Endothelial cell of umbilical vein (primary cell): ENCODE measurements at regions not wholly inside any gene's neighbourhood (a gene's known extent, or its start where the extent isn't known, plus 50 kb on each side); places are given as distances from the start of the nearest gene placed in this dataset.

Experiments
- BruUV-seq: library from RNA; stranded (reverse); fragments of 400-500 nt; replicated peaks from 2 replicates; lab custom pipeline; 2021; lab: Mats Ljungman, UMichigan
- CTCF ChIA-PET: fragments of 300-600, 350-600 bp; sonication (Branson Sonifier 250); formaldehyde crosslinking; loops from one replicate; lab custom pipeline; 2021; ENCODE audit warnings: antibody characterized with exemption, inconsistent platforms; lab: Charles Lee
- POLR2A ChIA-PET: fragments of 300-600, 350-600 bp; sonication (Branson Sonifier 250); formaldehyde crosslinking; loops from one replicate; lab custom pipeline; 2021; ENCODE audit warnings: antibody characterized with exemption, inconsistent platforms; lab: Charles Lee
- DNase-seq: peaks from one replicate; pipeline ENCODE4 v3.0.0-alpha.2; 2011; ENCODE audit warnings: low read depth, low spot score
- FAIRE-seq: peaks from 2 replicates; lab custom pipeline; 2011; peaks lifted over from hg19 to GRCh38; lab: Jason Lieb, UNC
- H2AFZ ChIP-seq: 2 replicates; pipeline ENCODE4 v1.6.0; 2012; ENCODE audit warnings: low read depth, low read length, control low read depth, inconsistent platforms
- H3K27ac ChIP-seq: 2 replicates; pipeline ENCODE4 v1.5.1; 2011; ENCODE audit warnings: low read depth, mild to moderate bottlenecking, control low read depth, low read length, moderate library complexity; ENCODE audit not compliant: insufficient read depth
- H3K27me3 ChIP-seq, 2 experiments: 2 replicates each; pipeline versions ENCODE4 v1.6.0 to v1.6.1; 2011; ENCODE audit warnings: low read length in 2 of 2, mixed read lengths in 1 of 2; ENCODE audit not compliant: control insufficient read depth in 2 of 2, insufficient read depth in 2 of 2
- H3K36me3 ChIP-seq, 2 experiments: 2 replicates in 1 of 2; 3 replicates in 1 of 2; pipeline ENCODE4 v1.5.1; 2011; ENCODE audit warnings: low read length in 2 of 2, mild to moderate bottlenecking in 1 of 2, moderate library complexity in 1 of 2; ENCODE audit not compliant: control insufficient read depth in 2 of 2, insufficient read depth in 2 of 2; ENCODE audit errors: extremely low read depth in 1 of 2
- H3K4me1 ChIP-seq: 3 replicates; pipeline ENCODE4 v1.5.1; 2011; ENCODE audit warnings: mild to moderate bottlenecking, low read length; ENCODE audit not compliant: control insufficient read depth, insufficient read depth; ENCODE audit errors: extremely low read depth
- H3K4me2 ChIP-seq: 2 replicates; pipeline ENCODE4 v1.6.1; 2011; ENCODE audit warnings: low read length, control low read depth, mixed read lengths; ENCODE audit not compliant: insufficient read depth
- H3K4me3 ChIP-seq, 3 experiments: fragments of 200-600 bp in 1 of 3; sonication (generic), shearing (Covaris generic) in 1 of 3; replicated peaks in 1 of 3; 2 replicates each; pipeline ENCODE4 v1.5.1; 2011 to 2016; ENCODE audit warnings: control low read depth in 3 of 3, low read length in 3 of 3, mild to moderate bottlenecking in 2 of 3, inconsistent platforms in 1 of 3, low read depth in 1 of 3, moderate library complexity in 1 of 3; ENCODE audit not compliant: insufficient read depth in 1 of 3
- H3K79me2 ChIP-seq: 2 replicates; pipeline ENCODE4 v1.6.0; 2012; ENCODE audit warnings: low read length, inconsistent platforms; ENCODE audit not compliant: control insufficient read depth, insufficient read depth
- H3K9ac ChIP-seq: replicated peaks from 2 replicates; pipeline ENCODE3; 2011; ENCODE audit warnings: low read length, control low read depth; ENCODE audit not compliant: insufficient read depth; ENCODE audit errors: extremely low read depth
- H3K9me1 ChIP-seq: replicated peaks from 3 replicates; pipeline ENCODE4 v1.6.0; 2011; ENCODE audit warnings: mild to moderate bottlenecking, low read length; ENCODE audit not compliant: control insufficient read depth, insufficient read depth; ENCODE audit errors: extremely low read depth
- H3K9me3 ChIP-seq: replicated peaks from 2 replicates; pipeline ENCODE4 v1.5.1; 2012; ENCODE audit warnings: low read length, inconsistent platforms; ENCODE audit not compliant: control insufficient read depth, insufficient read depth
- H4K20me1 ChIP-seq: replicated peaks from 2 replicates; pipeline ENCODE3; 2011; ENCODE audit warnings: mild to moderate bottlenecking, low read length; ENCODE audit not compliant: control insufficient read depth, insufficient read depth; ENCODE audit errors: extremely low read depth
- EZH2 ChIP-seq: IDR thresholded peaks from 2 replicates; pipeline ENCODE4 v1.6.1; 2012; ENCODE audit warnings: borderline replicate concordance, low read depth, mild to moderate bottlenecking, moderate library complexity, low read length, inconsistent platforms; ENCODE audit not compliant: severe bottlenecking
- FOS ChIP-seq: IDR thresholded peaks from 2 replicates; pipeline ENCODE4 v1.6.1; 2011; ENCODE audit warnings: mild to moderate bottlenecking, low read length, moderate library complexity, borderline replicate concordance; ENCODE audit not compliant: insufficient read depth
- GATA2 ChIP-seq: IDR thresholded peaks from 2 replicates; pipeline ENCODE4 v1.7.0; 2011; ENCODE audit warnings: low read depth, mild to moderate bottlenecking, moderate library complexity, mixed read lengths, low read length; ENCODE audit not compliant: insufficient read length, insufficient read depth
- JUN ChIP-seq: IDR thresholded peaks from 2 replicates; pipeline ENCODE4 v1.6.1; 2011; ENCODE audit warnings: borderline replicate concordance, low read depth; ENCODE audit not compliant: insufficient read length, insufficient read depth
- MAX ChIP-seq: IDR thresholded peaks from 2 replicates; pipeline ENCODE4 v1.6.1; 2011; ENCODE audit not compliant: insufficient read depth, insufficient read length
- MYC ChIP-seq: IDR thresholded peaks from one replicate; pipeline ENCODE4 v1.6.1; 2011; ENCODE audit warnings: mild to moderate bottlenecking, low read depth, low read length
- POLR2A ChIP-seq: IDR thresholded peaks from 2 replicates; pipeline ENCODE4 v1.6.1; 2012; ENCODE audit warnings: low read depth, mild to moderate bottlenecking, control low read depth, low read length
- POLR2AphosphoS5 ChIP-seq: IDR thresholded peaks from 2 replicates; pipeline ENCODE4 v1.6.1; 2012; ENCODE audit warnings: low read depth, mild to moderate bottlenecking, control low read depth, low read length, moderate library complexity; ENCODE audit not compliant: insufficient read depth
- dilution Hi-C: fragments of 300-500 bp; cut with MboI; formaldehyde crosslinking; loops from one replicate; pipeline ENCODE4 v1.15.0; 2019; ENCODE audit warnings: low sequenced_read_pairs; ENCODE audit not compliant: extremely low pct_ligation_motif_present
- intact Hi-C: fragments of 100-400 bp; cut with micrococcal nuclease; formaldehyde crosslinking; loops from one replicate; pipeline ENCODE4 v1.10.0; 2022
- TF ChIP-seq, protein P1 (sequence below), 2 donors: IDR thresholded peaks; 1 replicate in 1 of 2; 2 replicates in 1 of 2; pipeline ENCODE4 v1.5.1; 2011; ENCODE audit warnings: low read length in 2 of 2, mild to moderate bottlenecking in 2 of 2, moderate library complexity in 2 of 2, control low read depth in 1 of 2, inconsistent platforms in 1 of 2, low read depth in 1 of 2; ENCODE audit not compliant: insufficient read depth in 1 of 2; ENCODE audit errors: extremely low read depth in 1 of 2

GRCh38 chr2:4107179-4107578, 403.8 kb downstream of the DCDC2C start:
- ChIA-PET CTCF (interaction anchor here (1.0 kb wide), 1 partner anchor 608 kb away, joined by 3 read pairs; no protein-coding TSS in a partner anchor), POLR2A (no interaction called here)
- Histone ChIP-seq H3K4me3 (no peak overlapping the region), H3K4me2 (no peak overlapping the region), H3K36me3 (no peaks in the 10 kb centered on the region), H3K4me1 (no peaks in the 10 kb centered on the region), H3K27me3 (no peaks in the 10 kb centered on the region), H3K9me3 (no peaks in the 10 kb centered on the region), H3K9me1 (no peaks in the 10 kb centered on the region), H4K20me1 (no peaks in the 10 kb centered on the region), H3K79me2 (no peaks in the 10 kb centered on the region), H3K27ac (no peak overlapping the region), H2AFZ (no peak overlapping the region), H3K9ac (no peak overlapping the region)
- TF ChIP-seq GATA2 = no peak
- no peak for TF ChIP-seq FOS
- TF ChIP-seq JUN = no peak
- TF ChIP-seq POLR2A = no peak
- TF ChIP-seq POLR2AphosphoS5 = no peak
- no peak for TF ChIP-seq MYC
- TF ChIP-seq, protein P1, sequence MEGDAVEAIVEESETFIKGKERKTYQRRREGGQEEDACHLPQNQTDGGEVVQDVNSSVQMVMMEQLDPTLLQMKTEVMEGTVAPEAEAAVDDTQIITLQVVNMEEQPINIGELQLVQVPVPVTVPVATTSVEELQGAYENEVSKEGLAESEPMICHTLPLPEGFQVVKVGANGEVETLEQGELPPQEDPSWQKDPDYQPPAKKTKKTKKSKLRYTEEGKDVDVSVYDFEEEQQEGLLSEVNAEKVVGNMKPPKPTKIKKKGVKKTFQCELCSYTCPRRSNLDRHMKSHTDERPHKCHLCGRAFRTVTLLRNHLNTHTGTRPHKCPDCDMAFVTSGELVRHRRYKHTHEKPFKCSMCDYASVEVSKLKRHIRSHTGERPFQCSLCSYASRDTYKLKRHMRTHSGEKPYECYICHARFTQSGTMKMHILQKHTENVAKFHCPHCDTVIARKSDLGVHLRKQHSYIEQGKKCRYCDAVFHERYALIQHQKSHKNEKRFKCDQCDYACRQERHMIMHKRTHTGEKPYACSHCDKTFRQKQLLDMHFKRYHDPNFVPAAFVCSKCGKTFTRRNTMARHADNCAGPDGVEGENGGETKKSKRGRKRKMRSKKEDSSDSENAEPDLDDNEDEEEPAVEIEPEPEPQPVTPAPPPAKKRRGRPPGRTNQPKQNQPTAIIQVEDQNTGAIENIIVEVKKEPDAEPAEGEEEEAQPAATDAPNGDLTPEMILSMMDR (IDR thresholded peaks at IDR 0.05; ENCODE audit: extremely low read depth in 1 of 2, insufficient read depth in 1 of 2, low read depth in 1 of 2, low read length in 2 of 2) = no peak
- TF ChIP-seq EZH2 = no peak
- no peak for TF ChIP-seq MAX
- no TSS peak for BruUV-seq
- DNase-seq = no peak
- no peak for FAIRE-seq
- intact Hi-C loops (no loop called here), dilution Hi-C loops (no loop called here)
